Osteocyte (in vitro differentiated cells): ENCODE measurements at regions not wholly inside any gene's neighbourhood (a gene's known extent, or its start where the extent isn't known, plus 50 kb on each side); places are given as distances from the start of the nearest gene placed in this dataset.

ENCODE experiments used
- DNase-seq: peaks from one replicate; pipeline ENCODE4 v3.0.0; 2021; ENCODE audit warnings: mixed read lengths; ENCODE audit not compliant: unreplicated experiment; ENCODE audit errors: extremely low spot score
- H3K27ac Mint-ChIP-seq: one replicate; pipeline ENCODE4 v1.8.0; 2021; ENCODE audit warnings: mild to moderate bottlenecking, mixed read lengths; ENCODE audit not compliant: unreplicated experiment
- H3K27me3 Mint-ChIP-seq: one replicate; pipeline ENCODE4 v1.8.0; 2021; ENCODE audit warnings: mixed read lengths; ENCODE audit not compliant: unreplicated experiment
- H3K36me3 Mint-ChIP-seq: one replicate; pipeline ENCODE4 v1.8.0; 2021; ENCODE audit warnings: mixed read lengths; ENCODE audit not compliant: unreplicated experiment
- H3K4me1 Mint-ChIP-seq: one replicate; pipeline ENCODE4 v1.8.0; 2021; ENCODE audit warnings: mixed read lengths; ENCODE audit not compliant: unreplicated experiment
- H3K4me3 Mint-ChIP-seq: one replicate; pipeline ENCODE4 v1.8.0; 2021; ENCODE audit warnings: mild to moderate bottlenecking, moderate library complexity, mixed read lengths; ENCODE audit not compliant: unreplicated experiment
- H3K9me3 Mint-ChIP-seq: one replicate; pipeline ENCODE4 v1.8.0; 2021; ENCODE audit warnings: mixed read lengths; ENCODE audit not compliant: unreplicated experiment
- CTCF ChIP-seq: fragments of 200-600 bp; sonication (generic); IDR thresholded peaks from 2 replicates; pipeline ENCODE4 v1.5.0; 2021; ENCODE audit warnings: antibody characterized with exemption, mild to moderate bottlenecking, moderate library complexity

- no peak for TF ChIP-seq CTCF
- Mint-ChIP-seq H3K9me3 (peaks cover 7% of the 10 kb centered on the region), H3K36me3 (no peaks in the 10 kb centered on the region), H3K4me3 (no peak overlapping the region), H3K27ac (no peak overlapping the region), H3K27me3 (no peaks in the 10 kb centered on the region), H3K4me1 (peaks cover 6% of the 10 kb centered on the region)
- no peak for DNase-seq
Measured at GRCh38 chr18:41524674-41525470, 430.2 kb upstream of the PIK3C3 start.

- H3K27me3 Mint-ChIP-seq: no peaks in the 10 kb centered on the region
- peaks cover 13% of the 10 kb centered on the region for H3K36me3 Mint-ChIP-seq
- H3K27ac Mint-ChIP-seq: no peak overlapping the region
- no peak for TF ChIP-seq CTCF
- H3K4me3 Mint-ChIP-seq: no peak overlapping the region
- peaks cover 3% of the 10 kb centered on the region for H3K9me3 Mint-ChIP-seq
- no peaks in the 10 kb centered on the region for H3K4me1 Mint-ChIP-seq
- DNase-seq: no peak
Measured at GRCh38 chr18:41517142-41517541, 437.9 kb upstream of the PIK3C3 start.

- H3K4me3 Mint-ChIP-seq: no peak overlapping the region
- peaks cover 16% of the 10 kb centered on the region for H3K36me3 Mint-ChIP-seq
- peaks cover 8% of the 10 kb centered on the region for H3K4me1 Mint-ChIP-seq
- H3K27me3 Mint-ChIP-seq: no peaks in the 10 kb centered on the region
- TF ChIP-seq CTCF: no peak
- no peak for DNase-seq
- H3K27ac Mint-ChIP-seq: no peak overlapping the region
- H3K9me3 Mint-ChIP-seq: no peaks in the 10 kb centered on the region
Measured at GRCh38 chr18:41513438-41513837, 441.6 kb upstream of the PIK3C3 start.

- TF ChIP-seq CTCF: no peak
Measured at GRCh38 chr18:41504316-41504715, 450.7 kb upstream of the PIK3C3 start.

GRCh38 chr18:41501848-41502247, 453.2 kb upstream of the PIK3C3 start:
- Mint-ChIP-seq H3K27ac (no peak overlapping the region), H3K27me3 (no peaks in the 10 kb centered on the region), H3K4me3 (no peak overlapping the region), H3K4me1 (peaks cover 36% of the 10 kb centered on the region), H3K36me3 (peaks cover 4% of the 10 kb centered on the region), H3K9me3 (no peaks in the 10 kb centered on the region)
- TF ChIP-seq CTCF: no peak
- DNase-seq: no peak

More at GRCh38 chr18:41504316-41504715, 450.7 kb upstream of the PIK3C3 start:
- peaks cover 4% of the 10 kb centered on the region for H3K36me3 Mint-ChIP-seq
- H3K27ac Mint-ChIP-seq: peak overlapping the region; percentile 91
- no peak overlapping the region for H3K4me3 Mint-ChIP-seq
- H3K27me3 Mint-ChIP-seq: no peaks in the 10 kb centered on the region
- H3K9me3 Mint-ChIP-seq: no peaks in the 10 kb centered on the region
- H3K4me1 Mint-ChIP-seq: peaks cover 50% of the 10 kb centered on the region
- no peak for DNase-seq
